Epithelial cell of prostate (primary cell): ENCODE measurements at regions not wholly inside any gene's neighbourhood (a gene's known extent, or its start where the extent isn't known, plus 50 kb on each side); places are given as distances from the start of the nearest gene placed in this dataset.

Experiments
- DNase-seq: peaks from one replicate; pipeline ENCODE4 v3.0.0-alpha.2; 2011; ENCODE audit warnings: low read depth, low spot score
- H3K27ac ChIP-seq: fragments of 450-650 bp; 2 replicates; pipeline ENCODE4 v1.5.1; 2017; ENCODE audit warnings: mild to moderate bottlenecking

- H3K27ac ChIP-seq, result no peak overlapping the region
- no peak for DNase-seq
Measured at GRCh38 chr1:181412746-181413145, 70.6 kb upstream of the CACNA1E start.

DNA sequence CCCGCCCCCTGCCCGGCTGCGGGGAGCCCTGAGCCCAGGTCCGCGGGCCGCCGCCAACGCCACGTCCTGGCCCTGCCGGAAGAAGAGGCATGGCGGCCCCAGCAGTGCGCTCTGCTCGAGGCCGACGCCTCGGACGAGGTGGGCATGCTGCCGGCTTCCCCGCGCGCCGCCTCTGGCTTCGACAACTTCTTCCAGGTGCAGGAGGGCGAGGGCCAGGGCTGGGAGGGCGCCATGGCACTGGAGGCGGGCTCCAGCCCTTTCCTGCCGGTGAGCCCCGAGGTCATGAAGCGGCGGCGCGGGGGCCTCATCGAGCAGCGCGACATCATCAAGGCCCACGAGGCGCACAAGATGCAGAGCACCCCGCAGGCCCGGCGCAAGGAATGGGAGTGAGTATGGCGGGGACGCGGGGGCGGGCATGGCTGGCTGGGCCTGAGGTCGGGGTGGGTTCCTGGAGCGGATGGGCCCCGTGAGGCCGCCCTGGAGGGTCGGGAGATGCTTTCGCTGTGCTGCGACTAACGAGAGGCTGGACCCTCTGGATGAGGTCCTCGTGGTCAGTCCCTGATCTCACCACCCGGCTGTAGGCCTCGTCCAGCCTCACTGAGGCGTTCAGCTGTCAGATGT lies 70.0 kb upstream of the CACNA1E start:
- H3K27ac ChIP-seq, result no peak overlapping the region
- no peak for DNase-seq

DNA sequence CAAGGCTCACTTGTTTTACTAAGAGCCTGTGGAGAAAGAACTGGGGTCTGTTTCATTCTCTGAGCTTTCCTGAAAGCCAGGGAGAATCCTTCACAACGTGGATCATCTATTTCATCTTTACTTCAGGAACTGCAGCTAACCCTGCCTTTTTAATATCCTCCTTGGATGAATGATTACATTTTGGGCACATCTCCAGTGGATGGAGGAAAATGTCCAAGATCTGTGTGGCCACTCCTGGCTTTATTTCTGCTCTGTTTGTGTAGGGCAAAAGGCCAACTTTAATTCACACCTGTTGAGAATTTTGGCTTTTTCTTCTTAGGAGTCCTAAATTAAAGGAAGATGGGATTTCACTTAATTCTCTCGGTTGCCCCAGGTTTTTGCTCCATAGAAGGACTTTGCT lies 69.5 kb upstream of the CACNA1E start:
- no peak for DNase-seq
- no peak overlapping the region for H3K27ac ChIP-seq

- no peak for DNase-seq
- no peak overlapping the region for H3K27ac ChIP-seq
Measured at GRCh38 chr1:181416268-181416860, 67.0 kb upstream of the CACNA1E start.

DNA sequence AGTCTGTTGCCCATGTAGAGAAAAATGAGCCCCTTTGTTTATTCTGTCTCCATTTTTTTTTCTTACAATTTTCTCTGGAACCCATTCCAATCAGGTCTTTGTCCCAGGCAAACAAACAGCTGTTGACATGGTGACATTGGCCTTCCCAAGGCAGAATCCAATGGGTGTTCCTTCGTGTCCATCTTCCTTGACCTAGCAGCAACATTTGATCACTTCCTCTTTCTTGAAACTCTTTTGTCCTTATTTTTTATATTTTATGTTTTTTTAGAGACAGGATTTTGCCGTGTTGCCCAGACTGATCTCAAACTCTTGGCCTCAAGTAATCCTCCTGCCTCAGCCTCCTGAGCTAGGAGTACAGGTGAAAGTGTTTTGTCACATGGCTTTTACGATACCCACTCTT lies 65.4 kb upstream of the CACNA1E start:
- DNase-seq, result no peak
- no peak overlapping the region for H3K27ac ChIP-seq

DNA sequence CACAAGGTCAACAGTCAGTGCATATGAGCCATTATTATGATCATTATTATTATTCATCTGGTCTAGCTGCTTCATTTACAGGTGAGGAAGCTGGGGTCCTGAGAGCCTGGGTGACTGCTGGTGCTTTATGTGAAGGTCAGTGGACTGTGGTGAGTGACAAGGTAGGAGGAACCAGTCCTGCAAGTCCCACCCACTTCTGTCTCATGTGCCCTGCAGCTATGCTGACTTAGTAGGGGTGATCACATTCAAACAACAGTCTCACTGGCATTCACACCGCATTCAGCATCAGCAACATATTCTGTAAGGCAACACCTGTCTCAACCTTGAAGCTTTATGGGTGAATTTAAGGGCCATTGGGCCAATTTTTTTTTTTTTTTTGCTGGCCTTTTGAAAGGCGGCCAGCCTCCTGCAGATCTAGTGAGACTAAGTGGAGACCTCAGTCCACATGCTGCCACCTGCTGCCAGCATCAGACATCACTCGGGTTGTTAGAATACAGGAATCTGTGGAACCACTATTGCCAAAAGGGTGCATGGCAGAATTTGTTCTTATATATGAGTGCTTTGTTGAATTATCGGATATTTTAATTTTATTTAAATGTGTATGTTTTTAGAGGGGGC lies 59.9 kb upstream of the CACNA1E start:
- peak; percentile 16 for DNase-seq
- no peak overlapping the region for H3K27ac ChIP-seq

DNA sequence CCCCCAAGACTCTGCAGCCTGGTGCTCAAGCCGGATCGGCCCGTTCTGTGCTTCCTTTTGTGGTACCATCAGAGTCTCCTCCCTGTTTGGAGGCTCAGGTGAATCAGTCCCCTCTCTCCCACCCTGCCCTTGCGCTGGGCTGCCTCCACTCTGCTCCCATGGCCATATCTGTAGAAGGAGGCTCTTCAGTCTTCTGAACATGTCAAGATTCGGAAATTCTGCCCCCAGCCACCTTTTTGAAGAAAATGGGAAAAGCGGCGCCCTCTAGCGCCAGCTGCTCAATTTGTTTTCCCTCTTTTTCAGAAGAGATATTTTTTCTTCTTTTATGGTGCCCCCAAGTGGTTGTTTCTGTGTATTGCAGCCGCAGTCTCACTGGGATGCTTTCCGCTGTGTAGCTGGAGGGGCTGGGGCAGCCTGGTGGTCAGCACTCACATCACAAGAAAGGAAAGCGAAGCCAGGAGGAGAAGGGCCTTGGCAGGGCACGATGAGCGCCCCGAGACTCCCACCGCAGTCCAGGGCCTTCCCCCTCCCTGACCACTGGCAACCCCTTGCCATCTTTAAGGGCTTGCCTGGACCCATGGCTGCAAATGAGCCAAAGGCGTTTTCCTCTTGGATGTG lies 58.4 kb upstream of the CACNA1E start:
- DNase-seq, result no peak
- H3K27ac ChIP-seq, result no peak overlapping the region

DNA sequence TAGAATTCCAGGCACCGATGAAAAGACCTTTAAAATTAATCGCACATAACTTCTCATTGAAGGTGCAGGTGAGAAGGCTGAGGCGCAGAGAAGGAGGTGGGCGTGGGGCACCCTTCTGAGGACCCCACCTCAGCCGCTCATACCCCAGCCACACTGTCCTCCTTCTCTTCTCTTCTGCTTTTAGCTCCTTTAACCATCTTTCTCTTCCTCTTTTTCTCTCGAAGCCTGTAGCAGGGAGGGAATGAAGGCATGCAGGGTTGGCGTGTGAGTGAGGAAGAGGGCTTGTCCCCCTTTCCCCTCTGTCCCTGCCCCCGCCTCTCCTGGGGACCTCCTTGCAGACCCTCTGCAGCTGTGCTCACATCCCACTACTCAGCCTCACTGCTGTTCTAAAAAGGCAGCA lies 57.8 kb upstream of the CACNA1E start:
- no peak for DNase-seq
- no peak overlapping the region for H3K27ac ChIP-seq

DNA sequence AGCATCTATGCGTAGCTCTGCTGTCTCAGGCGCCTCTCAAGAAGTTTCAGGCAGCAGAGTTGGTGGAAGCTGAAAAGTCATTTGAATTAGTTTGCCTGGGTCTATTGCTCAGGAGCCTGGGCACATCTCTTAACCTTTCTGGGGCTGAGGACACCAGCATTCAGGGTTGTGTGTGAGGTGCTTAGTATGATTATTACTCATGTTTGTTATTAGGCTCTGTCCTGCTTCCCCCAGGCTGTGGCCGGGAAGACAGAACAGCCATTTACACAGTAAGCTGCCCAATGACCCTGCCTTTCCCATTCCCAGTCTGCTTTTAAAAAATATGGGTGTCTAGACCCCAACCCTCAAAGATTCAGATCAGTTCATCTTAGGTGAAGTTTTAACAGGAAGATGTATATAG lies 53.9 kb upstream of the CACNA1E start:
- H3K27ac ChIP-seq, result no peak overlapping the region
- no peak for DNase-seq

DNA sequence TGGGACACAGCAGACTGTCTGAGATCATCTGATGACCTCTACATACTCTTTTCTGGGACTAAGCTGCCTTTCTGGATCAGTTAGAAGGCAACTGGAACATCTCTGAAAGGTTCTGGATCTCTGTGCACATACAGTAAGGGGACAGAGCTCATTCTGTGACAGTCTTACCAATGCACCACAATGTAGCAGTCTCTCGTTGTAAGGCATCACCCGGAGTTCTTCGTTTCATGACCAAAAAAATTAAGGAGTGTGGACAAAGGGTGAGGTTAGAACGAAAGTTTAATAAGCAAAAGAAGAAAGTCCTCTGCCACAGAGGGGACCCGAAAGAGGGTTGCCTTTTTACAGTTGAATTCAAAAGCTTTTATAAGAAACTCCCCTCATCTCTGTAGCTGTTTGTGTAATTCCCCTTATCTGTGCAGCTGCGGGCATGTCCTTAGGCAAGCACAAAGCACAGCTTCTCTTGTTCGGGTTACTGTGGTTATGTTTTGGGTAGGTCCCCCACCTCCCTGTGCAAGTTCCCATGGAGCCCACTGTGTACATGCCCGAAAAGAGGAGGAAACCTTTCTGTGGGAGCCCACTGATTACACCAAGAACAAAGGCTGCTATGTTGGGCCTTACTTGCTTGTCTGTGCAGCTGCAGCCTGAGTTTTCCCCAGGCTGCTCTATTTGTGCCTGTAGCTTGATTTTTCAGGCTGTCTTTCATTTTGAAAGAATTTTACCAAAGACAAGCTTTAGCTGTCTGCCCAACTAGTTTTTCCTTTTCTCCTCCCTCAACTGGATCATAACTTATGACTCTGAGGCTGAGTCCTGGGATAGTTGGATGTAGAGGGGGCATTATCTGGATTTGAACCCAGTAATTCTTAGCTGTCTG lies 53.1 kb upstream of the CACNA1E start:
- DNase-seq, result no peak
- no peak overlapping the region for H3K27ac ChIP-seq
